Esophagus squamous epithelium (tissue), 4 donors: ENCODE measurements at regions not wholly inside any gene's neighbourhood (a gene's known extent, or its start where the extent isn't known, plus 50 kb on each side); places are given as distances from the start of the nearest gene placed in this dataset.

Experiments
- CTCF ChIP-seq, 6 experiments: fragments of 450-650 bp in 4 of 6; fragments of 200-600 bp in 2 of 6; sonication (generic) in 2 of 6; IDR thresholded peaks; one replicate each; pipeline ENCODE4 v1.5.1; 2016 to 2019; ENCODE audit warnings: antibody characterized with exemption in 6 of 6, mild to moderate bottlenecking in 4 of 6, moderate library complexity in 4 of 6
- POLR2A ChIP-seq, 4 donors: fragments of 450-650 bp; IDR thresholded peaks; one replicate each; pipeline ENCODE4 v1.6.1; 2017; ENCODE audit warnings: antibody characterized with exemption in 4 of 4, mild to moderate bottlenecking in 4 of 4, moderate library complexity in 3 of 4

GRCh38 chr15:25972141-25972675, 109.1 kb upstream of the ATP10A start:
- no peak for TF ChIP-seq CTCF (IDR thresholded peaks at IDR 0.05)
- no peak for TF ChIP-seq POLR2A (IDR thresholded peaks at IDR 0.05)
